DMS 273 treated with DMSO at 0.1 percent for 48 hours (cell line): ENCODE measurements at regions not wholly inside any gene's neighbourhood (a gene's known extent, or its start where the extent isn't known, plus 50 kb on each side); places are given as distances from the start of the nearest gene placed in this dataset.
"Not testable (repeated sequence)": the region's sequence is repeated elsewhere in the genome, so short reads cannot be mapped to it uniquely, and the experiment has no call there.

Experiments used
- DNase-seq: peaks from one replicate; lab custom pipeline; 2025; lab: John Stamatoyannopoulos, UW

DNA sequence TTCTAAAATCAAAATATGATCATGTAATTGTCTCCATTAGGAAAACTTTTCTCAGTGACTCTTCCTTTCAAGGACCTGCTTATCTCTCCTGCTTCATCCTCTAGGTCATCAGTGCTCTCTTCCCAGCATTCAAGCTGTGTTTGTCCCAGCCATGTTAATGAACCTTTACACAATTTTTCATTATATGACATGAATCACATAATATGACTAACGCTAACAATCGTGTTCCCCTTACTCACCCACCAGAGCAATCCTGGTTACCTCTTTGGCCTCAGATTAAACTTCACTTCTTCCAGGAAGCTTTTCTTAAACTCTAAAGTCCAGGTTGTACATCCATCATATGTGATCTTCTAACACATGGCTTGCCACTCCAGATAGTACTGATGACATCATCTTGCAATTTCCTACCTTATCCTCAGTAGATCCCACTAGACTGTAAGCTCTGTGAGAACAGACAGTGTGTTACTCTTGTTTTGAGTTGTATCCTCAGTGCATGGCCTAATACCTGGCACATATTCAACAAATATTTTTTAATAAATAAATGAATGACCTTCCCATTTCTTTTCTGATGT is 882.9 kb upstream of the ZEB2 start:
- no peak for DNase-seq

DNA sequence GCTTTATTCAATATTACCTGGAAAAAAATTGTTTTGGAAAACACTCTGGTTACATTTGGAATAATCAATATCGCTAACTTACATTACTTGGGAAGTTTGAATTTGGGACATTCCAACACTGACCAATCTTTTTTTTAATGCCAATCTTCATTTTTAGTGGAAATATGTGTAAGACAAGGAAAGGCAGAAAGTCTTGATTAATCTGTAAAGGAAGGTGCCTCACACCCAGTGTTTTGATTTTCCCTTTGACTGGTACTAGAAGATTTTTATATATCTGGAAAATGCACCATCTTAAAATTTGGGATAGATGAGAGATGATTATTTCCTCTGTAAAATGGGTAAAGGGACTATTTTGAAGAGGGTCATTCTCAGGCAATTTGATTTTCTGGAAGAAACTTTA is 879.2 kb upstream of the ZEB2 start:
- DNase-seq, result no peak

DNA sequence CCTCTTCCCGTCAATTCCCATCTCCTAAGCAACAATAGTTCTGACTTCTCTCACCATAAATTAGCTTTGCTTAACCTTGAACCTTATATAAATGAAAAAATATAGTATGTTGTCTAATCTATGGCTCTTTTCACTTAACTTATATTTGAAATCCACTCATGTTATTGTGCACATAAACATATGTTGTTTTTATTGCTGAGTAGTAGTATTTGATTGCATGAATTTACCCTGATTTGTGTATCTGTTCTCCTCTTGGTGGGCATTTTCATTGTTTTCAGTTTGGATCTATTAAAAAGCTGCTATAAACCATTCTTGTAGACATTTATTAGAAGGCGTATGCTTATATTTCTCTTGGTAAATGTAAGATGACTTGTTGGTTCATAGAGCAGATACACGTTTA is 874.3 kb upstream of the ZEB2 start:
- no peak for DNase-seq

DNA sequence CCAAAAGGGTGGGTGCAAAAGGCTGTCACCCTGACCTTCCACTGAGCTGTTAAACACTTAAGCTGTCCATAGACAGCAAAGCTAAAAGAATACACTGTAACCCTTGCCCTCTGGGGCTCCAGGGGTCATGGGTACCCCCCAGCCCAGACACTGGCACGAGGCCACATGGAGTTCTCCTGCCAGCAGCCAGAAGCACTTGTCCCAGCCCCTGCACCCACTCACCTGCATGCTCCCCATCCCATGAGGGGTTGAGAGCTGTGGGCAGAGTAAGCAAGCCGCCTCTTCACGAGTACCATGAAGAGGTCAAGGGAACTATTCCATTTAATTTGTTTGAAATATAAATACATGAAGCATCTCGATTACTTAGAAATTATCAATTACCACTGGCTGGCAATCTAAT is 867.1 kb upstream of the ZEB2 start:
- no peak for DNase-seq

DNA sequence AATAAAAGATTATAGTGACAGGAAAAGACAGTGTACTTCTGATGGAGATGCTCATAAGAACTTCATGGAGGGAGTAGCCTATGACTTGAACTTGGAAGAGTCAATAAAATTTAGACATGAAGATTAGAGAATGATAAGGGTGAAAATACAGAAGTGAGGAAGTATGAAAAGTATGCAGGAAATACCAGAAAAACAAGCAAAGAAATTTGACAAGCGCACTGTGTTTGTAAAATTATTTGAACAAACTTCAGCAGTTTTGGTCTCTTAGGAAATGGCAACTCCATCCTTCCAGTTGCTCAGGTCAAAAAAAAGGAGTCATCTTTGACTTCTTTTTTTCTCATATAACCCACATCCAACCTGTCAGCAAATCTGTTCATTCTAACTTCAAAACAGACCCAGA is 864.0 kb upstream of the ZEB2 start:
- no peak for DNase-seq

DNA sequence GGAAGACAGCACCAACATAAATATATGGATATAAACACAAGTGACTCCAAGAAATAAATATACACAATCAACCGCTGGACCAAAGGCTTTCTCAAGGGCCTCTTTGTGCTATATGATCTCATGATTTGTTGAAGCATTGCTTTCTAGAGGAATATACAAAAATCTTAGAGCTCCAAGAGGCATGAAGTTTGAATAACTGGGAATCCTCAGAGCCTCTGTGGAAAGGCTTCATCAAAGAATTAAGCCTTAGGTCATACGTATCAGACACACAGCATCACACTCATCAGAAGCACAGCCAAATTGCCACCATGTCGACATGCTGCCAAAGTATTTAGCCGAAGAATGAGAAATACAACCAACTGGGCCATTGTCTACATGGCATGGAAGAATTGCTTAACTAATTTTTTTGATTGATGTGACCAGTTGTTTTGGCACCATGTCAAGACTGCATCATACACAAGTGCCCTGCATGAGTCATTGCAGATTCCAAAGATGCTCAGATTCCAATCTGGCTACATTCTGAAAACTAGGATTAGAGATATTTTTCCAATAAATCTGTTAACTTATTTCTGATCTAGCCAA is 860.6 kb upstream of the ZEB2 start:
- DNase-seq, result no peak

DNA sequence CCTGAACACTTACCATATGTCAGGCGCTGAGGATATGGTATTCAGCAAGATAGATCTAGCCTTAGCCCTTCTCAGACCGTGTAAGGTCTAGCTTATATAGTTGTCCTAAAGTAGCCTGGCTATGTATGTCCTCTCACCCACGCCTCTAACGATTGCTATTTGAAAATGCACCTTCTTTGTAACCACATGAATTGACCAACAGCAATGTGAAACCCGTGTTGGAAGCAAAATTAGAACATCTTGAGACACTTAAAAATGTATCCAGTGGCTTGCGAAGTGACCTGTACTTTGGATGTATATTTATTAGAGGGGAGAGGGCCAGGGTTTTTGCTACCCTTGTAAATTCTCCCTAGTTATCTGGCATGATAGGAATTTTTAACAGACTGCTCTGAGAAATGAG is 860.0 kb upstream of the ZEB2 start:
- no peak for DNase-seq

DNA sequence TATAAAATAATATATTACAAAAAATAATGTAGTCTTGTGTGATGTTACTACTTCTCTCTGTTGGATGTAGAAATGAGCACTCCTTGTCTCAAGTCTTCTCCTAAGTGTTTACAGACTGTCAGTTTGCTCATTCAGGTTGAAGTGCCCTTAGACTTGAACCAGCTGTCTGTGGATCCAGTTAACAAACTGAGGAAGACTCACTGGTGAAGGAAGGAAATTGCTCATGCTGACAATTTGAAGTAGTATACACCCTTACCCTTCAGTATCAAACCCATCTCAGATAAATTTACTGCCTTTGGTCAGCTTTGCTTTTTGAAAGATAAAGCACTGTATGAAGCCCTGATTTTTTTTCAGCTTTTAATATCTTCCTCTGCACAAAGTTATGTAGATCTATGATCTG is 854.2 kb upstream of the ZEB2 start:
- no peak for DNase-seq

DNA sequence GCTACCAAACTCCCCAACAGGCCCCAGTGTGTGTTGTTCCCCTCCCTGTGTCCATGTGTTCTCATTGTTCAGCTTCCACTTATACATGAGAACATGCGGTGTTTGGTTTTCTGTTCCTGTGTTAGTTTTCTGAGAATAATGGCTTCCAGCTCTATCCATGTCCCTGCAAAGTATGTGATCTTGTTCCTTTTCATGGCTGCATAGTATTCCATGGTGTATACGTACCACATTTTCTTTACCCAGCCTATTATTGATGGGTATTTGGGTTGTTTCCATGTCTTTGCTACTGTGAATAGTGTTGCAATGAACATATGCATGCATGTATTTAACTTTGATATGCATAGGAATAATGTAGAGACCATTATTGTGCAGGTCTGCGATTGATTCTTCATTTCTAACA is 847.4 kb upstream of the ZEB2 start:
- DNase-seq, result not testable (repeated sequence)

DNA sequence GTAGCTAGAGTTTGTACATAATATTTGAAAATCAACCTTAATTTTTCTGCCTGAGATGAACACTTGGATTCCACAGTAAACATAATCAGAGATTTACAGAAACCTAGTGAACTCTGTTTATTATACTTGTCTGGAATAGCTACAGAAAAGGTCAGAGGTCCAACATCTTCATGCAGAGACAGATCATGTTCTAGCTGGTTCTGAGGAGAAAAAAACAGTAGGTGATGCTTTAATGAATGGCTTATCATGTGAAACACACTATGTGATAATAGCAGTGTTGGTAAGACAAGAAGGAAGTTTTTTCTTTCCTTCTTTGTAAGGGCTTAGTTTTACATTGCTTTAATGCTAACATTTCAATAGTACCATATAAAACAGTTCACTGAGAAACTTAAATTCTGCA is 846.4 kb upstream of the ZEB2 start:
- no peak for DNase-seq

DNA sequence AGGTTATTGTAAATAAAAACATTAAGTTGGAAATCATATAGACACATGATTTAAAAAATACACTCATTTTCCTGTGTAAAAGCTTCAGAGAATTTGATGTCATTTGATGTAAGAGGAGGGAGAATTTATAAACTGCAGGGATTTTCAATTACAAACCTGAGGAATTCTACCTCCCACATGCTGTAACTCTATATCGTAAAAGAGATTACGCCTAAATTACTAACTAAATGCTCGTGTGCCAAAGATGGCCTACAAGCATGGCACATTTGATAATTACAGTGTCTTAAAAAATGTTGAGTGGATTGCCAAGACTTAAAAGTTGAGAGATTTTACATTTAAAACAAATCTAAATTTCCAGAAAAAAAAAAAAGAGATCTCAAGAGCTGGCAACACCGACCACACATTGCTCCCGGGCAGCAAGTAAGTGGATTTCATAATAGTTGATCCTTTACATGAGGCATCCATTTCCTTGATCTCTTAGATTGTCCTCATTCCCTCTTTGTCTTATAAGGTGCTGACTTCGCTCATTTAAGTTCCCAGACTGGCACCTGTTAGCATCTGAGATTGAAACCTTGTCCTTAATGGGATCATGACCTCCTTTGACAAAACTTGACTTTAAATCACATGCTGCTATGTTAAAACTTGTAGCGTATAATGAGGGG is 840.3 kb upstream of the ZEB2 start:
- DNase-seq, result no peak

DNA sequence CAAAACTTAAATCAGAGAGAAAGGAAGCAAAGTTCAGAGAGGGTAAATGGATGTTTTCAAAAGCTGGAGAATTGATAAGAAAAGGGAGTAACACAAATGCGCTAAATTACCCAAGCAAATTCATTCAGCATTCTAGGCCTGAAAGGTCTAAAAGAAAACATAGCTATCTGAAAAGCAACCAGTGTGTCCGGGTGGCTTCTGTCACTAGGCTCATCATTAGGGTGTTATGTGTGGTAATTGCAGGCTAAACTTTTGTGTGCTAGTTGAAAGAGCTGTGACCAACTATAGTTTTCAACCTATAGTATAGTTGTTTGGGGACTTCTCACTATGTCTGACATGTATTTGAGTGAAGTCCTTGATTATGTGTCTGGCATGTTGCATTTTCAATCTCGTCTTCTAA is 839.6 kb upstream of the ZEB2 start:
- no peak for DNase-seq

DNA sequence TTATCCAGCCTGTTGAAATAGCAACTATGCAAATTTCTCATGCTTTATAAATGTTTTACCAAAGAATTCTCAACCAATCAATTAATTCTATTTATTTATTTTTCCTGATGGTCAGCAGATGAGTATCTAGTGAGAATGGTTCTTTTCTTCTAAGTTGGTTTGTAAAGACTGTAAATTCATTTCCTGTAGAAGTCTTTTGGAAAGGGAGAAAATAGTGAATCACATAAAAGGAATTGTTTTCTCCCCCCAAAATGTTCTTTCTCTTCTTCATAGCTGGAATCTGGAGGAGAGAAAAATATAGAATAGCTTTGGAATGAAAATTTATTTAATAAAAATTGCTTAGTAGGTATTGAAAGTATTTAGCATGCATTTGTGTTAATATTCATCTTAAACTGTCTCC is 836.1 kb upstream of the ZEB2 start:
- DNase-seq, result no peak

DNA sequence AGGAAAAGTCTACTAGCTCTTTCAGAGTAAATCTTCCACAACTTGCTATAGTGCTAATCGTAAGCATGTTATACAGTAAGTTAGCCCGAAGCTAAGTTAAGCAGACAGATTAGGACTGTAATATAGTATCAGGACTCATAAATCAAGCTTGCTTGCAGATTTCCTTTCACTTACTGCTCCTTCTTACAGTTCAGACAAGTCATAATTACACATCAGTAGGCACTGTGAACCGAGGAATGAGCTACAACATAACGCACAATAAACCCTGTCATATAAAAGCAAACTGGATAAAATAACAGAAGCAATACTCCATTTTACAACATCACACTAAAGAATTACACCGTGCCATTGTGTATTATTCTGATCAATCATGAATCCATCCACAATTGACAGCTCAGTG is 832.6 kb upstream of the ZEB2 start:
- no peak for DNase-seq

DNA sequence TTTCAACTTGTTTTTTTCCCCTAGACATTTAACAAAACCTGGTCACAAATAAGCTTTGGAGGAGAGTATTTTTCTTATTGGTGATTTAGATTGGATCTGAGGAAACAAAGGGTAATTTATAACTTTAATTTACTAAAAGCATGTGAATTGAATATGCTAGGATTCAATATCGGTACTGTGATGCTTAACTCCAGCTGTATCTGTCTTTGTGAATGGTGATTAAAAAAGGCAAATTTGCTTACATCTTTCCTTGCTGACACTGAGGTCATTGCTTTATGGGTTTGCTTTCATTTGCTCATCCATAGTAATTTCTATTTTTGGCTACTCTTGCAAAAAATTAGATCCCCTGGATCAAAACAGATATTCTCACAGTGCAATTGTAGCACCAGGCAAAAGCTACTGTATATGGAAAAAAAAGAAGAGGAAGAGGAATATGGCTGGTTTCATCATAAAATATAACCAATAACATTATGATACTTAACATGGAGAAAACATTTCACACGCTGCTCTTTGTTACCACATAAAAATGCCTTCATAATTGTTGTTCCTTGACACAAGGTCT is 832.0 kb upstream of the ZEB2 start:
- no peak for DNase-seq

DNA sequence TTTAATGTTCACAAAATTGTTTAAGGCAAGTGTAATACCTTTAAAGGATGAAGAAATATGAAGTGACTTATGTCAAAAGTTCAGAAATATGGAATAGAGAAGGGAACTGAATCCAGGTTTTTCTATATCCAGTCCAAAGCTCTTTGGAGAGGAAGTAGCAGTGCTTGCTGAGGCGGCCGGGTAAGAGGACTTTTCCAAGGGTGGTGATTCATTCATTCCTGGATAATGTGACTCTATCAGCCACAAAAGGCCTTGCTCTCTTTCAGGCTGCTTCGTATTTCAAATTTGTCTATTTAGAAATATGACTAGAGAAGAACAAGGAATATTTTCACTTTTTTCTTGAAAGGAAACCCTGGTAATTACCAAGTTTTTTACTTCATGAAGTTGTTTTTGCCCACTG is 830.1 kb upstream of the ZEB2 start:
- no peak for DNase-seq

DNA sequence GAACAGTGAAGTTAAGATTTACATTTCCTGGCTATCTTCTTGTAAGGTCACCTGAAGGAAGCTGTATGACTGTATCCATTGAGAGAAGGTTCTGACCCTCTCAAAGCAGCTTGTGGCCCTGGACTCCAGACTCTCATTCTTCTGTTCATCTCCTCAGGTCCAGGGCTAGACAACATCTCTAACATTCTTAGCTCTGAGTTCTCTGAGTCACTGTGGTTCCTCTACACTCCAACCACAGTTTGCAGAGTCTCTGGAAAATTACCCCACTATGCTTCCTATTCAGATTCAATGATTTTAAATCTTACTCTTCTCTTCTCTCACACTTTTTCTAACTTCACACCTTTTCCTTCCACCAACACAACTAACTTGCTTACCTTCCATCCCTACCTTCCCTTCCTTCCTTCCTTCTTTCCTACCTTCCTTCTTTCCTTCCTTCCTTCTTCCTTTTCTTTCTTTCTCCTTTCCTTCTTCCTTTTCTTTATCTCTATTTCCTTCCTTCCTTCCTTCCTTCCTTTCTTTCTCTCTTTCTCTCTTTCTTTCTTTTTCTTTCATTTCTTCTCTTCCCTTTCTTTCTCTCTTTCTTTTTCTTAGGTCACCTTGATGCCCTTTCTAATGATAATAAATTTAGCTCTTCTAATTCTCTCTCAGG is 824.3 kb upstream of the ZEB2 start:
- DNase-seq, result no peak

DNA sequence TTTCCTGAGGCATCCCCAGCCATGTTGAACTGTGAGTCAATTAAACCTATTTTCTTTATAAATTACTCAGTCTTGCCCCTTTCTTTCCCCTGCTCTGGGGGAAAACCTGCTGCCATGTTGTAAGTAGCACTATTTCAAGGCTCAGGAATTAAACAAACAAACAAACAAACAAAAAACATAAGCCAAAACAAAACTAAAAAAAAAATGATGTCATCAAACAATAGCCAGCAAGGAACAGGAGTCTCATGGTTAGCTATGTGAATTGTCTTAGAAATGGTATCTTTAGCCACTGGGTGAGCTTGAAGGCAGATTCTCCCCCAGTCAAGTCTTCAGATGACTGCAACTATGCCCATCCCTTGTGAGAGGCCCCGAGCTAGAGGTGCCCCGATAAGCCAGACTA is 823.4 kb upstream of the ZEB2 start:
- DNase-seq, result no peak

DNA sequence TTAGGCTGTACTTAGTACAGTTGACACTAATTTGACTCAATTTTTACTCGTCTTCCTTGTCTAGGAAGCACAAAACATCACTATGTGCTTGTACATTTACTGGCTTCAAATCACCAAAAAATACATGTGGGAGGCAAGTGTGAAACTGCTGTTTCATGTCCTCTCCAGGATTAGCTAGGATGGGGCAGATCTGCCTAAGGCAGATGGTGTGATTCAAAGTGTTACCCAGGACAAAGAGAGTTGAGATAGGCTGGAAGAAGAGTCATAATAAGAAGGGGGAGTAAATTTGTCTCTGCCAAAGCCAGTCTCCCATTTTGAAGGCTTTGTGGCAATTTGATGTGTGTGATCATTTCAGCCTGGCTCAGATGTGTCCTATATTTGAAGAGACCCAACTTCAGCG is 821.6 kb upstream of the ZEB2 start:
- no peak for DNase-seq

DNA sequence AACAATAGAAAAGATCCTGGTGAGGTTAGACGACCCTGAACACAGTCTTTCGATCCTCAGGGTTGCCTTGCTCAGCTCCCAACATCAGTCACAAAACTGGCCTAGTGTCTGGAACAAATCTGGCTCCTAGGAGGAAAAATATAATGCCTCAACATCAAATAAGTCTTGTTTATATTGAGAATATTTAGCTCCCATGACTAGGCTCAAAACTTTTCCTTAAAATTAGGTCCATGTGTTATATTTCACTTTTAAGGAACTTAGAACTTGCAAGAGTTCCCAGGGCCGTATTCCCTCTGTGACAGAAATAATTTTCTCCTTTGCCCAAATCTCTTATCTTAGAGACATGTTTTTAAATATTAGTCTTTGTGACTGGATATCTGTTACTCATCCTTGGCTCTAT is 819.7 kb upstream of the ZEB2 start:
- DNase-seq, result no peak

DNA sequence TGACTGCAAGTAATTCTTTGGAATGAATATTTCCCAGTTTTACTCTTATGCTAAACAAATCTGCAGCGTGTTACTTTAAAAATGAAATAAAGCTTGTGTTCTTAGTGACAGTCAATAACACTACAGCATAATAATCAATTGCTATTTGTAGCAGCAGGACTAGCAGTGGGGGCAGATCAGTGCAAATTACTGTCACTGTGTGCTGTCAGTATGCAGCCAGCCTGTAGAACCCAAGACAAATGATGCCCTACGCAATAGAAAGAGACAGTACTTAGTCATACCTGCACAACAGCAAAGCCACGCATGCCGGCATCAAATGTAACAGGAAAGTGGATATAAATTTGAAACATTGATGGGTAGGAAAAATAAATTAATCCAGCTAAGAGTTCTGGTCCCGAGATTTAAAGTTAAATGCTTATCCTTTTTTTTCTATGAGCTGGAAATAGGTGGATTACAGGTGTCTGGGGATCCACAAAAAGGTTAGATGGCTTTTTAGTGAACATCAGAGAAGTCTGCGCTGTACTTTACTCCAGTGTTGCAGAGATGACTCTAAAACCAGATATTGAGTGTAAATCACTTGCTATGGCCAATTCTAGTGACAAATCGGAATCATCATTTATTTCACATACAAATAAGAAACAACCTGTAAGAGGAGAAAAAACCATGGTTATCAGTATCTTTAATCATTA is 812.4 kb upstream of the ZEB2 start:
- no peak for DNase-seq

DNA sequence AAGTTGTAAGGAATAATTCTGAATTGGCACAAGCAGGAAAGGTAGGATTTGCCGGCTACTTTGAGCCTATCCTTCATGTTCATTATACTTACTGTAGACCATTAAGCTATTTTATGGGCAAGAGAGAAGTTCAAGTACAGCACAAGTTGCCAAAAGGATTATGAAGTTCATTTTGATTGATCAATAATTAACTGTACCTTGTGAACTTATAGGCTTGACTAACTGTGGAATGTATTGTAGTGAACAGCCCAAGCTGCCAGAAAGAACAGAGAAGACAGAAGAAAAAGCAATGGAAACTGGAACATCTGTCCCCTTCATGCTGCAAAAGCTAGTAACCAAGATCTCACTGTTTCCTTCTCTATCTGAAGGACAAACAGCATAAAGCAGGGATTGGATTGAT is 810.1 kb upstream of the ZEB2 start:
- DNase-seq, result no peak

DNA sequence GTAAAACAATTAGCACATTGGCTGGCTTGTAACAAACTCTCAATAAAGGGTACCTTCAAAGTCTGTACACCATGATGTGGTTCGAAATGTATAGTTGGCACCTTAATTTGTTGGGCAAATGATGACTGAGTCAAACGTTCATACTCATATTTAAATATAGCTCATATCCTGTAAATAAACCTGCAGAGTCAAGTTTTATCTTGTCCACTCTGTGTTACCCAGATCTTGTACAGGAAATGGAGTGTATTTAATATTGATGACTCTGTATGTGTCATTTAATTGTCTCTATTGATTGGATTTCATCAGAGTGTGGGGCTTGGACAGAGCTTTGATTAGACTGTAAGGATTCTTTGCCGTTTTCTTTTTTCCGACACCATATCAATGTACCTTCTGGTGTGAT is 805.6 kb upstream of the ZEB2 start:
- DNase-seq, result no peak
